DMS 273 treated with DMSO at 0.1 percent for 48 hours (cell line): ENCODE measurements at regions not wholly inside any gene's neighbourhood (a gene's known extent, or its start where the extent isn't known, plus 50 kb on each side); places are given as distances from the start of the nearest gene placed in this dataset.
"Not testable (repeated sequence)": the region's sequence is repeated elsewhere in the genome, so short reads cannot be mapped to it uniquely, and the experiment has no call there.

Experiments used
- DNase-seq: peaks from one replicate; lab custom pipeline; 2025; lab: John Stamatoyannopoulos, UW

- not testable (repeated sequence) for DNase-seq
These were observed 158.0 kb downstream of the KLRB1 start for GRCh38 chr12:9449657-9450126.

GRCh38 chr12:9449181-9449580 is 158.5 kb downstream of the KLRB1 start:
- no peak for DNase-seq

GRCh38 chr12:9448648-9449047 is 159.1 kb downstream of the KLRB1 start:
- not testable (repeated sequence) for DNase-seq

- peak; percentile 44 for DNase-seq
These were observed 159.7 kb downstream of the KLRB1 start for GRCh38 chr12:9447791-9448614.

- not testable (repeated sequence) for DNase-seq
These were observed 160.6 kb downstream of the KLRB1 start for GRCh38 chr12:9446883-9447761.

GRCh38 chr12:9440428-9440827 is 167.3 kb downstream of the KLRB1 start:
- DNase-seq, result not testable (repeated sequence)

GRCh38 chr12:9435682-9436081 is 172.0 kb downstream of the KLRB1 start:
- not testable (repeated sequence) for DNase-seq

GRCh38 chr12:9430385-9430784 is 177.3 kb downstream of the KLRB1 start:
- DNase-seq, result not testable (repeated sequence)

GRCh38 chr12:9428856-9429255 is 178.9 kb downstream of the KLRB1 start:
- DNase-seq, result not testable (repeated sequence)

- not testable (repeated sequence) for DNase-seq
These were observed 182.3 kb downstream of the KLRB1 start for GRCh38 chr12:9425429-9425828.

GRCh38 chr12:9424175-9424740 is 183.5 kb downstream of the KLRB1 start:
- not testable (repeated sequence) for DNase-seq

GRCh38 chr12:9422689-9423088 is 185.0 kb downstream of the KLRB1 start:
- not testable (repeated sequence) for DNase-seq

- not testable (repeated sequence) for DNase-seq
These were observed 186.1 kb downstream of the KLRB1 start for GRCh38 chr12:9421520-9422086.

- not testable (repeated sequence) for DNase-seq
These were observed 186.7 kb downstream of the KLRB1 start for GRCh38 chr12:9420817-9421519.

- DNase-seq, result not testable (repeated sequence)
These were observed 189.1 kb downstream of the KLRB1 start for GRCh38 chr12:9418669-9419041.

GRCh38 chr12:9417947-9418668 is 189.6 kb downstream of the KLRB1 start:
- DNase-seq, result not testable (repeated sequence)

GRCh38 chr12:9417341-9417740 is 190.4 kb downstream of the KLRB1 start:
- DNase-seq, result not testable (repeated sequence)

GRCh38 chr12:9416346-9416745 is 191.4 kb downstream of the KLRB1 start:
- not testable (repeated sequence) for DNase-seq

- not testable (repeated sequence) for DNase-seq
These were observed 191.8 kb downstream of the KLRB1 start for GRCh38 chr12:9415898-9416297.

GRCh38 chr12:9413862-9414261 is 193.9 kb downstream of the KLRB1 start:
- DNase-seq, result not testable (repeated sequence)
